ENCODE measurements at regions not wholly inside any gene's neighbourhood (a gene's known extent, or its start where the extent isn't known, plus 50 kb on each side); places are given as distances from the start of the nearest gene placed in this dataset.
A peak's percentile ranks its signal among the peaks of the same experiment; 100 is the strongest.

DNA sequence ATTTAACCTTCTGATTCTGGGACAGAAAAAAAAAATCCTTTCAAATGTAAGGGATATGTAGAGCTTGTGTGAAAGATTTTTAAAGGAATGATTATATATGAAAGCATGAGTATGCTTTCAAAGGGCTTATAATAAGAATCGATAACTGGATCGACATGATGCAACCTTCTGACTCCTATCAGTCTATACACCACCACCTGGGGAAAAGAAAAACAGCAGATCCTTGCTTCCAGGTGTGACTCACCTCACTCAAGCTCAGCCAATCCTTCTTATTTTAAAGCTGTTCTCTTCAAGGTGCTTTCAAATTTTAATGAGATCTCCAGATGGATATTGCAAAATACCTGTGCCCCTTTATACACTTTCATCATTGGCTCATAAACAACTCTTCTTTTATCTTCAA, 102.1 kb upstream of the EDNRA start:
- TF ChIP-seq, protein P1, sequence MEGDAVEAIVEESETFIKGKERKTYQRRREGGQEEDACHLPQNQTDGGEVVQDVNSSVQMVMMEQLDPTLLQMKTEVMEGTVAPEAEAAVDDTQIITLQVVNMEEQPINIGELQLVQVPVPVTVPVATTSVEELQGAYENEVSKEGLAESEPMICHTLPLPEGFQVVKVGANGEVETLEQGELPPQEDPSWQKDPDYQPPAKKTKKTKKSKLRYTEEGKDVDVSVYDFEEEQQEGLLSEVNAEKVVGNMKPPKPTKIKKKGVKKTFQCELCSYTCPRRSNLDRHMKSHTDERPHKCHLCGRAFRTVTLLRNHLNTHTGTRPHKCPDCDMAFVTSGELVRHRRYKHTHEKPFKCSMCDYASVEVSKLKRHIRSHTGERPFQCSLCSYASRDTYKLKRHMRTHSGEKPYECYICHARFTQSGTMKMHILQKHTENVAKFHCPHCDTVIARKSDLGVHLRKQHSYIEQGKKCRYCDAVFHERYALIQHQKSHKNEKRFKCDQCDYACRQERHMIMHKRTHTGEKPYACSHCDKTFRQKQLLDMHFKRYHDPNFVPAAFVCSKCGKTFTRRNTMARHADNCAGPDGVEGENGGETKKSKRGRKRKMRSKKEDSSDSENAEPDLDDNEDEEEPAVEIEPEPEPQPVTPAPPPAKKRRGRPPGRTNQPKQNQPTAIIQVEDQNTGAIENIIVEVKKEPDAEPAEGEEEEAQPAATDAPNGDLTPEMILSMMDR (IDR thresholded peaks at IDR 0.05), result peak in 4 of 5 experiments; percentile 28 to 44 (median 33)
- TF ChIP-seq EP300 (IDR thresholded peaks at IDR 0.05; ENCODE audit: low read depth), result no peak
